Cardiac septum (tissue), 1 donor: ENCODE measurements at regions not wholly inside any gene's neighbourhood (a gene's known extent, or its start where the extent isn't known, plus 50 kb on each side); places are given as distances from the start of the nearest gene placed in this dataset.
"Not testable (repeated sequence)": the region's sequence is repeated elsewhere in the genome, so short reads cannot be mapped to it uniquely, and the experiment has no call there.

Experiments used
- DNase-seq: peaks from one replicate; pipeline ENCODE4 v3.0.0-alpha.2; 2020; ENCODE audit warnings: low spot score
- intact Hi-C: fragments of 100-400 bp; cut with DNase I; formaldehyde crosslinking; loops from one replicate; pipeline ENCODE4 v1.14.0; 2022
- donor health status: DM: no; HTN: no; CAD: no.

GRCh38 chr2:180573951-180574350 lies 406.5 kb upstream of the UBE2E3 start:
- no peak for DNase-seq

GRCh38 chr2:180572346-180572745 lies 408.1 kb upstream of the UBE2E3 start:
- intact Hi-C loops: no loop called here
- no peak for DNase-seq

More at GRCh38 chr2:180573951-180574350, 406.5 kb upstream of the UBE2E3 start:
- intact Hi-C loops: no loop called here

DNA sequence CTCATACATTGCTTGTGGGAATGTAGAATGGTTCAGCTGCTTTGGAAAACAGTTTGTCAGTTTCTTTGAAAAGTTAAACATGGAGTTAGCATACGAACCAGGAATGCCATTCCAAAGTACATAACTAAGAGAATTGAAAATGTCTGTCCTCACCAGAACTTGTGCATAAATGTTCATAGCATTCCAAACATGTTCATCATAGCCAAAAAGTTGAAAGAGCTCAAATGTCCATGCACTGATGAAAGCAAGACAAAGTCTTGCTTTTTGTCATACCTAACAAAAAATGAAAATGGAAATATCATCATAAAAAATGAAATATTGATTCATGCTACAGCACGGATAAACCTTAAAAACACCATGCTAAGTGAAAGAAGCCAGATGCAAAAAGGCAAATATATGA lies 408.8 kb upstream of the UBE2E3 start:
- DNase-seq: no peak
- intact Hi-C loops: no loop called here

GRCh38 chr2:180570864-180571263 lies 409.5 kb upstream of the UBE2E3 start:
- intact Hi-C loops: no loop called here
- DNase-seq: no peak

DNA sequence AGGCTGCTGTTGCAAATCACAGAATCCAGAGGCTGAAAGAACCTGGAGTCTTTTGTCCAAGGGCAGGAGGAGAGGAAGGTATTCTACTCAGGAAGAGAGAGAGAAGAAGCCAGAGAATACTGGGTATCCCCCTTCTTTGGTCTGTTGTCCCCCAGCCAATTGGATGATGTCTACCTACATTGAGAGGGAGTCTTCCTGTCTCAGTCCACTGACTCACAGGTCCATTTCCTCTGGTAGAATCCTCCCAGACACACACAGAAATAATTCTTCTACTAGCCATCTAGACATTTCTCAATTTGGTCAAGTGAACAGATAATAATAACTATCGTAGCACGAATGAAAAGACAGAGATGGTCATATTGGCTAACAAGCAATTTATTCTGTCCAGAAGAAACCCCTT lies 416.4 kb upstream of the UBE2E3 start:
- DNase-seq: no peak
- intact Hi-C loops: no loop called here

GRCh38 chr2:180562378-180562777 lies 418.0 kb upstream of the UBE2E3 start:
- no peak for DNase-seq
- intact Hi-C loops: no loop called here

- DNase-seq: no peak
- intact Hi-C loops: no loop called here
Observed at GRCh38 chr2:180559771-180560170, 420.6 kb upstream of the UBE2E3 start.

- intact Hi-C loops: no loop called here
Observed at GRCh38 chr2:180559038-180559437, 421.4 kb upstream of the UBE2E3 start.

DNA sequence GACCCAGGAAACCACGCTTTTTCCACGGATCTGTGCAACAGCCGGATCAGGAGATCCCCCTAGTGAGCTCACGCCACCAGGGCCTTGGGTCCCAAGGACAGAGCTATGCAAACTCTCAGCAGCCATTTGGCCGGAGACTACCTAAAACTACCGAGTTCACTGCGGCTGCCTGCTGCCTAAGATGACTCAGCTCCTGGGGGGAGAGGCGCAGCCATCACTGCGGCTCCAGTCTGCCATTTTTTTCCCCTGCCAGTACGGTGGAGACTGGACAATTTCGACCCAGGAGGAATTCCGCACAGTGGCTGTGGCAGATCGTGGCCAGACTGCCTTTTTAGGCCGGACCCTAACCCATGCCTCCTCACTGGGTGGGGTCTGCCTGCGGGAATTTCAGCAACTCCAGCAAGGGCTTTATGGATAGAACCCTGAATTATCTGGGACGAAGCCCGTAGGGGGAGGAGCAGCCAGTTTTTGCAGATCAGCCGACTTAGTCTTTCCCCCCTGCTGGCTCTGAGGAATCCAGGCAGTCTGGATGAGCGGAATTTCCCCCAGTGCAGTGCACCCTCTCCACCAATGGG lies 424.9 kb upstream of the UBE2E3 start:
- intact Hi-C loops: no loop called here
- DNase-seq: no peak

More at GRCh38 chr2:180559038-180559437, 421.4 kb upstream of the UBE2E3 start:
- DNase-seq: no peak

DNA sequence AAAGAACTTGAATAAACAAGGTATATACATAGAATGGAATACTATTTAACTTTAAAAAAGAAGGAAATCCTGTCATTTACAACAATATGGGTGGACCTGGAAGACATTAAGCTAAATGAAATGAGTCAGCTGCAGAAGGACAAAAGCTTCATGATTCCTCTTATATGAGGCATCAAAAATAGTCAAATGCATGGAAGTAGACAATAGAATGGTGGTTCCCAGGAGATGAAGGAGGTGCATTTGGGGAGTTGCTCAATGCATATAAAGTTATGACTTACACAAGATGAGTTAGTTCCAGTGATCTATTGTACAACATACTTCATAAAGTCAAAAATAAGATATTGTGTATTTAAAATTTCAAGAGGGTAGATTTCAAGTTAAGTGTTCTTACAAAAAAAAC lies 426.1 kb upstream of the UBE2E3 start:
- intact Hi-C loops: no loop called here
- no peak for DNase-seq

- DNase-seq: no peak
- intact Hi-C loops: no loop called here
Observed at GRCh38 chr2:180553094-180553715, 427.2 kb upstream of the UBE2E3 start.

GRCh38 chr2:180542511-180542910 lies 437.9 kb upstream of the UBE2E3 start:
- intact Hi-C loops: no loop called here
- DNase-seq: no peak

DNA sequence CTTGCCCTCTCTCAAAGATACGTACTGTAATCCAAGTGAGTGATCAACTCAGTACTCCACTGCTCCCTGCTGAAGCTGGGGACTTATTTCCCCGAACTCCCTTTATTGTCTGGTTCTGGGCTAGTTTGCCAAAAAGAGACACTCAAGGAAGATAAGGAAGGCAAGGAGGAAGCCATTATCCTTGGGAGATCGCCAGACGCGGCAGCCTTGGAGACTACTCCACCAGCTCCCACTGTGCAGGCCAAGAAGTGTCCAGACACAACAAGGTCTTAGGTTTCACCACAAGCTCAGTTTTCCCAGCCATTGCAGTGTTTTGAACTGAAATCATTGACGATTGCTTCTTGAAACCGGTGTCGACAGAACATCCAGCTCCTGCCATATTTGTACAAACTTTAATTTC lies 439.6 kb upstream of the UBE2E3 start:
- intact Hi-C loops: no loop called here
- no peak for DNase-seq

DNA sequence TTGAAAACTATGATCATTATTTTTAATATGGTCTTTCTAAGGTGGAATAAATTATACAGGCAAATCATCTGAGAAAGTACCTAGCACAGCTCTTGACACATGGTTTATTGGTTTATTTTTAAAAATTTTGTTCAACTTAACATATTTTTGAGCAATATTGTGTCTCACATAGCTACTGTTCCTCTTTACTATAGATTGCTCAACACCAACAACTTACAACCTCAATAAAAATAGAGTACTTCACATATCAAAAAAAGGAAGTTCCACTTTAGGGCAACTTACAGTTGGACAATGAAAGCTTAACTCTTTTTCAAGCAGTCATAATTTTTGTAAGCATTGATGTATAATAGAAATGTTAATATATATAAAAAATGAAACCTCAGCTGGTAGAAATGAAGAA lies 440.9 kb upstream of the UBE2E3 start:
- no peak for DNase-seq
- intact Hi-C loops: no loop called here

DNA sequence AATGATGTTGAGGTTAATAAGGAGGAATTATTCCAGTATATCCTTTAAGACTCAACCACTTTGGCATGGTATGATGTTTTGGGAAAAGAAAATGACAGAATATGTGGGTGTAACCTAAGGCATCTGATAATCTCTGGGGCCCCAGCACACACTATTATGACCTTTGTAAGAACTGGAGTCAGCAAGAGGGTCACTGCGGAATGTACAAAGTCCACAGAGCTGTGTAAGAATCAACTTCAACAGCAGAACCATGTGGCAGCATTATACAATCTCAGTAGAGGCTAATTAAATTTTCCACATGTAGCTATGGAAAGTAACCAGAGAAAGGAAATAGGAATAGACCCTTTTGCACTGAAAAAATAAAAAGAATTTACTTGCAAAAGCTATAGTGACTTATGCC lies 445.1 kb upstream of the UBE2E3 start:
- intact Hi-C loops: no loop called here
- no peak for DNase-seq

GRCh38 chr2:180531787-180532186 lies 448.6 kb upstream of the UBE2E3 start:
- DNase-seq, intact Hi-C loops: not testable (repeated sequence)

GRCh38 chr2:180524499-180524898 lies 455.9 kb upstream of the UBE2E3 start:
- intact Hi-C loops: no loop called here
- no peak for DNase-seq

GRCh38 chr2:180523621-180524340 lies 456.6 kb upstream of the UBE2E3 start:
- intact Hi-C loops: no loop called here
- DNase-seq: no peak

DNA sequence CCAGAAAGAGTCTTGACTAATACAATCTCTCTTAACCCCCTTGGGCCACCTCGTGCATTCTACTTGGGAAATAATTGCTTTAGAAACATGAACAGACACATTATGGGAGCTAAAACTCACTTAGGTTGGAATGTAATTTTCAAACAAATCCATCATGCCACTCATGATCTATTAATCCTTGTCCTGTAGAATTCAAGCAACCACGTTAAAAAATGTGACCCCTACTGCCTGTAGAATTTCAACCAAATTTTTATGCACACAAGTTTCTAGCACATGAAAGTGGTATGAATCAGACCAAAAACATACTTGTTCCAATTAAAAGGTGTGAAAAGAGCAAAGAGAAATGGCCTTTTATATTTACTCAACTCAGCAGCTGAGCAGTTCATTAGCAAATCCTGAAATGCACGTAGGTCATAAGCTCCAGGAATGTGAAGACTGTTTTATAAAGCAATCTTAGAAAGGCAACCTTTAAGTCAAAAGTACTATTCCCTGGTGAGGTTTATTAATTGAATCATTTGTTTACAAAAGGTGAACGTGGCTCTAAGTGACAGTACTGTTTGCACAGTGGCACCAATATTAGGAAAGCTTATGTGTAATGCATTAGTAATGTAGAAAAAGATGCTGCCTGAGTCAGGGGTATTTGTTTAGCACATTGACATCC lies 459.4 kb upstream of the UBE2E3 start:
- no peak for DNase-seq
- intact Hi-C loops: no loop called here

DNA sequence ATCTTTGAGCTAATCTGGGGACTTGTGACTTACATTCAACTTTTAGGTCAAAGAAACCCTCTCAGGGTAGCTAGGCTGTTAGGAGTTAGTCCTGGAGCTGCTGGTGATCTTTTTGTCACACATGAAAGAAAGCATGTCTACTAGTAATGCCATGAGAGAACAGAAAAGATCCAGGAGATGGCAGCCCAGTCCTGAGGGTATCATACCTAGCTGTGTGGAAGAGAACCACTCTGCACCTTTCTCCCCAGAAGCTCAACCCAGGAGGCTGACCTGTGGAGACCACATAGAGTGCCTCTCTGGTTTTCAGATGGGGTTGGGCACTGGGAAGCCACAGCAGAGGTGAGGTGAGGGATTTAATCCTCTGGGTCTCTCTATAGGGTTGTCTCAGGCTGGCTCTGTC lies 460.2 kb upstream of the UBE2E3 start:
- no peak for DNase-seq
- intact Hi-C loops: no loop called here

GRCh38 chr2:180519276-180519675 lies 461.1 kb upstream of the UBE2E3 start:
- intact Hi-C loops: no loop called here

More at GRCh38 chr2:180519276-180519675, 461.1 kb upstream of the UBE2E3 start:
- DNase-seq: no peak
